Pancreas (tissue), 10 donors: ENCODE measurements at regions not wholly inside any gene's neighbourhood (a gene's known extent, or its start where the extent isn't known, plus 50 kb on each side); places are given as distances from the start of the nearest gene placed in this dataset.

Experiments
- ATAC-seq, 4 donors: fragments of 200-7000 bp; cut with Tn5 transposase; one replicate each; pipeline versions ENCODE4 v1.8.0 to v1.9.1; 2020; ENCODE audit warnings: mild to moderate bottlenecking in 4 of 4, moderate library complexity in 4 of 4
- DNase-seq, 6 donors: peaks; one replicate each; pipeline ENCODE4 v3.0.0-alpha.2; 2020
- FAIRE-seq: peaks from 2 replicates; lab custom pipeline; 2012; peaks lifted over from hg19 to GRCh38; lab: Jason Lieb, UNC
- H3K27ac ChIP-seq, 4 donors: fragments of 200-600 bp; sonication (generic); 1 replicate in 3 of 4; 2 replicates in 1 of 4; pipeline versions ENCODE4 v1.5.0 to v1.8.0; 2020
- H3K27me3 ChIP-seq, 4 donors: fragments of 200-600 bp; one replicate each; pipeline ENCODE4 v1.8.0; 2021
- H3K36me3 ChIP-seq, 3 donors: fragments of 200-600 bp; sonication (generic) in 1 of 3; one replicate each; pipeline versions ENCODE4 v1.5.0 to v1.8.0; 2020 to 2021
- H3K4me1 ChIP-seq, 3 donors: fragments of 200-600 bp; one replicate each; pipeline ENCODE4 v1.8.0; 2021
- H3K4me3 ChIP-seq, 4 donors: fragments of 200-600 bp; sonication (generic) in 2 of 4; one replicate each; pipeline versions ENCODE4 v1.5.0 to v1.8.0; 2020 to 2021
- H3K9me3 ChIP-seq, 4 donors: fragments of 200-600 bp; one replicate each; pipeline ENCODE4 v1.8.0; 2021
- WGBS, 2 donors: extraction: QIAGEN DNeasy Blood & Tissue Kit; methylation state at CpG; one replicate each; pipeline ENCODE4 v1.1.7; 2013; 5-methylcytosine and 5-hydroxymethylcytosine counted together
- intact Hi-C, 3 donors: fragments of 100-400 bp; cut with DNase I; formaldehyde crosslinking; loops; one replicate each; pipeline versions ENCODE4 v1.11.1 to v1.14.2; 2022
- TF ChIP-seq, protein P1 (sequence below), 4 donors: fragments of 200-600 bp; sonication (generic) in 3 of 4; IDR thresholded peaks; one replicate each; pipeline versions ENCODE4 v1.5.0 to v1.8.0; 2021; ENCODE audit warnings: antibody characterized with exemption in 4 of 4
- donor health status: healthy with polysubstance abuse.
- donor health status: DM: no; HTN: no; CAD: no; lungs with moderate emphysema.
- donor health status: DM: no; HTN: no; CAD: no.
- donor health status: control.
- donor health status: control.
- donor health status: Bipolar disorder and iron deficiency.
- donor health status: DM: yes; HTN: yes; CAD: no.
- donor health status: DM: no; HTN: no; CAD: no.
- donor health status: DM: no; HTN: no; CAD: no.
- donor health status: DM: yes; HTN: yes; CAD: no.

DNA sequence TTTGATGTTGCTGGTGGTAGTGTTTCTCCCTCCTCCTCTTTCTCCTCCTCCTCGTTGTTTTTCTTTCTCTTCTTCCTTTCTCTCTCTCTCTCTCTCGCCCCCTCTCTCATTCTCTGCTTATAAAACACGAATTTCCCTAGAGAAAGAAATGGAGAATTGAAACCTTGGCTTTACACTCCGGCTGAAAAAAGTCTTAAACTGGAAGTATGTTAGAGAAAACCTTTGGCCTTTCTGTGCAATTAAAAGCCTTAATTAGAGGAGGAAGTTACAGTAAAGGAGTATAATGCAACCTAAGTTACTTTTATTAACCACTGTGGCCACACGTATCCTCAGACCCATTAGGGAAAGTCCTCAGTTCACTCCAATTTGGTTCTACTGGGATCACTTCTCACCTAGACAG lies 501.7 kb upstream of the SORCS1 start:
- Histone ChIP-seq H3K4me3 (no peak overlapping the region), H3K9me3 (no peaks in the 10 kb centered on the region), H3K27ac (no peak overlapping the region), H3K27me3 (no peaks in the 10 kb centered on the region), H3K36me3 (no peaks in the 10 kb centered on the region), H3K4me1 (no peaks in the 10 kb centered on the region)
- WGBS, 2 donors = 40 to 58% methylated on average over 5 of the region's 5 CpGs
- ATAC-seq (no peak), FAIRE-seq (no peak), DNase-seq (no peak)
- TF ChIP-seq, protein P1, sequence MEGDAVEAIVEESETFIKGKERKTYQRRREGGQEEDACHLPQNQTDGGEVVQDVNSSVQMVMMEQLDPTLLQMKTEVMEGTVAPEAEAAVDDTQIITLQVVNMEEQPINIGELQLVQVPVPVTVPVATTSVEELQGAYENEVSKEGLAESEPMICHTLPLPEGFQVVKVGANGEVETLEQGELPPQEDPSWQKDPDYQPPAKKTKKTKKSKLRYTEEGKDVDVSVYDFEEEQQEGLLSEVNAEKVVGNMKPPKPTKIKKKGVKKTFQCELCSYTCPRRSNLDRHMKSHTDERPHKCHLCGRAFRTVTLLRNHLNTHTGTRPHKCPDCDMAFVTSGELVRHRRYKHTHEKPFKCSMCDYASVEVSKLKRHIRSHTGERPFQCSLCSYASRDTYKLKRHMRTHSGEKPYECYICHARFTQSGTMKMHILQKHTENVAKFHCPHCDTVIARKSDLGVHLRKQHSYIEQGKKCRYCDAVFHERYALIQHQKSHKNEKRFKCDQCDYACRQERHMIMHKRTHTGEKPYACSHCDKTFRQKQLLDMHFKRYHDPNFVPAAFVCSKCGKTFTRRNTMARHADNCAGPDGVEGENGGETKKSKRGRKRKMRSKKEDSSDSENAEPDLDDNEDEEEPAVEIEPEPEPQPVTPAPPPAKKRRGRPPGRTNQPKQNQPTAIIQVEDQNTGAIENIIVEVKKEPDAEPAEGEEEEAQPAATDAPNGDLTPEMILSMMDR (IDR thresholded peaks at IDR 0.05) = no peak
- intact Hi-C loops = no loop called here

DNA sequence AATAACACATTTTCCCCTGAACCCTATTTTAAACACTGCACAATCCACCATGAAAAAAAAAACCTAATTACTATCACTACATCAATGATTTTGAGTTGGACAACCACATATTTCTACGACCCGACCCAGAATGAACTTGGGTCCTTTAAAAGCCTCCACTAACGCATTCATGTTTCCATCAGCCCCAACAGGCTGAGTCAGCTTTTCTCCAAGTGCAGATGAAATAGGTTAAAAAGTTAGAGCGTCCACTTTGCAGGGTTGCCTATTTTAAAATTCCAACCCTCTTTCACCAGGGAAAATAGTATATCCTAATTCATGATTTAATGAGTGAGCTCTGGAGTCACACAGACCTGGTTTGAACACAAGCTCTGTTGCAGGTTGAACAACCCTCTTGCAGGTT lies 501.0 kb upstream of the SORCS1 start:
- ATAC-seq (no peak), DNase-seq (no peak), FAIRE-seq (no peak)
- Histone ChIP-seq H3K36me3 (no peaks in the 10 kb centered on the region), H3K4me1 (no peaks in the 10 kb centered on the region), H3K27ac (no peak overlapping the region), H3K27me3 (no peaks in the 10 kb centered on the region), H3K9me3 (no peaks in the 10 kb centered on the region), H3K4me3 (no peak overlapping the region)
- intact Hi-C loops = no loop called here
- WGBS, 2 donors = 66 to 79% methylated on average over 4 of the region's 4 CpGs
- TF ChIP-seq, protein P1 (IDR thresholded peaks at IDR 0.05) = no peak

DNA sequence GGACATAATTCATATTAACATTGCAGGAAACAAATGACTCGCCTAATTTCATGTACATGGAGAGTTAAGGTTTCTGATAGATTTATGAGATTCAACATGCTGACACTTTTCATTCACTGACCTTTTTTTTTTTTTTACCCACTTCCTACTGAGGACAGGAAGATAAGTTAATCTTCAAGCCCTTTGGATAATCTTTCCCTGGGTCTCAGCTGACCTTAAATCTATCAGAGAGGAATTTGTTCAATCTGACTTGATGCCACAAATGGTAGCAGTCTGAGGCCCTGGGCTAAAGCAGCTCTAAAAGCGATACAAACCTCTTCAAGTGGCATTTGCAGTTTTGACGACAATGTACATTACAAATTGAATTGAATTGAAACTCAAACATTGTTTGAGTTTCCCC lies 493.3 kb upstream of the SORCS1 start:
- 47 to 60% methylated on average over 3 of the region's 3 CpGs for WGBS, 2 donors
- H3K36me3 ChIP-seq = no peaks in the 10 kb centered on the region
- no peaks in the 10 kb centered on the region for H3K27me3 ChIP-seq
- TF ChIP-seq, protein P1 (IDR thresholded peaks at IDR 0.05) = no peak
- FAIRE-seq (no peak), ATAC-seq (no peak), DNase-seq (no peak)
- no peaks in the 10 kb centered on the region for H3K9me3 ChIP-seq
- H3K4me1 ChIP-seq = peaks cover 0 to 6% (median 3%) of the 10 kb centered on the region in 3 donors
- H3K27ac ChIP-seq = no peak overlapping the region
- H3K4me3 ChIP-seq = no peak overlapping the region
- intact Hi-C loops = no loop called here

DNA sequence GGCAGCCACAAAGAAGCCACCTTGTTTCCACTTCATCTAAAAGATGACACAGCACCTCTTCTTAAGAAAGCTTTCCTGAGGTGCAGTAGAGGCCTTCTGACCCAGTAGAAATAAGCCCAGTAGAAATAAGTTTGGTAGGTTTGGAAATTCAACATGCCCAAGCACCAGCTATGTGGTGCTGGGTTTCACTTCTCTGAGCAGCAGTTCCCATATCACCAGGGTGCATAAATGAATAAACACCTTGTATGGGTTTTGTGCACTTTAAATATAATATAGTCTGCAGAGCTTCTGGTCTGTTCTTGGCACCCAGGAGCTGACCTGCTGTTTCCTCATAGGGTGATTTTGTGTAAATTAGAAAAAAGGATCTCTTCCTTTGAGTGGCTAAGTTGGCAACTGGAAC lies 492.4 kb upstream of the SORCS1 start:
- no peaks in the 10 kb centered on the region for H3K36me3 ChIP-seq
- intact Hi-C loops = no loop called here
- H3K27ac ChIP-seq = no peak overlapping the region
- FAIRE-seq (no peak), ATAC-seq (no peak), DNase-seq (no peak)
- no peaks in the 10 kb centered on the region for H3K27me3 ChIP-seq
- no peak overlapping the region for H3K4me3 ChIP-seq
- no peaks in the 10 kb centered on the region for H3K9me3 ChIP-seq
- peaks cover 0 to 6% (median 3%) of the 10 kb centered on the region in 3 donors for H3K4me1 ChIP-seq
- TF ChIP-seq, protein P1 (IDR thresholded peaks at IDR 0.05) = no peak

DNA sequence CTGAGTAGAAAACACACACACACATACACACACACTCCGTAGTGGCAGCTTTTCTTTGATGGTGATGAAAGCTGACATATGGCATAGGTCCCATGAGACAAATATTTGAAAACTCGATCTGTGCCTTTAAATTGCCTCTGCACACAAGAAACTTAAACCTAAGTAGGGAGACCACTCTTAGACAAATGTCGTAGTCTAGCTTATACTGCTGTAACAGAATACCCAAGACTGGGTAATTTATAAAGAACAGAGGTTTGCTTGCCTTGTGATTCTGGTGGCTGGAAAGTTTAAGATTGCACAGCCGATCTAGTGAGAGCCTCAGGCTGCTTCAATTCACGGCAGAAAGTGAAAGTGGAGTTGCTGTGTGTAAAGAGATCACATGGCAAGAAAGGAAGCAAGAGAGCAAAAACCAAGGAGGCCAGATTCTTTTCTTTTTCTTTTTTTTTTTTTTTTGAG lies 489.4 kb upstream of the SORCS1 start:
- peak overlapping the region in 2 of 4 donors; percentile 51 to 61 for H3K27ac ChIP-seq
- 1 to 5% methylated on average over 5 of the region's 5 CpGs for WGBS, 2 donors
- DNase-seq (peak in 2 of 6 donors; percentile 7 to 21), FAIRE-seq (no peak), ATAC-seq (peak; percentile 68 to 96 (median 86))
- peaks cover 0 to 6% (median 3%) of the 10 kb centered on the region in 3 donors for H3K4me1 ChIP-seq
- H3K36me3 ChIP-seq = no peaks in the 10 kb centered on the region
- H3K27me3 ChIP-seq = no peaks in the 10 kb centered on the region
- intact Hi-C loops = no loop called here
- TF ChIP-seq, protein P1 (IDR thresholded peaks at IDR 0.05) = no peak
- H3K9me3 ChIP-seq = no peaks in the 10 kb centered on the region
- H3K4me3 ChIP-seq = peak overlapping the region; percentile 18 to 38 (median 22)
